Umbilical cord (tissue), 1 donor: ENCODE measurements at regions not wholly inside any gene's neighbourhood (a gene's known extent, or its start where the extent isn't known, plus 50 kb on each side); places are given as distances from the start of the nearest gene placed in this dataset.

Experiments used
- DNase-seq: peaks from one replicate; pipeline ENCODE4 v3.0.0-alpha.2; 2015; ENCODE audit warnings: low spot score

GRCh38 chr1:115577513-115577912, 64.3 kb upstream of the VANGL1 start:
- DNase-seq, result no peak

GRCh38 chr1:115575661-115576060, 66.1 kb upstream of the VANGL1 start:
- no peak for DNase-seq

GRCh38 chr1:115572710-115573109, 69.1 kb upstream of the VANGL1 start:
- DNase-seq, result no peak

- DNase-seq, result no peak
Observed at GRCh38 chr1:115567431-115567830, 74.3 kb upstream of the VANGL1 start.

GRCh38 chr1:115565791-115566190, 76.0 kb upstream of the VANGL1 start:
- no peak for DNase-seq

- DNase-seq, result no peak
Observed at GRCh38 chr1:115565353-115565752, 76.4 kb upstream of the VANGL1 start.

- no peak for DNase-seq
Observed at GRCh38 chr1:115564201-115564600, 77.6 kb upstream of the VANGL1 start.

GRCh38 chr1:115560027-115560426, 81.7 kb upstream of the VANGL1 start:
- DNase-seq, result no peak

- DNase-seq, result no peak
Observed at GRCh38 chr1:115558275-115558674, 83.5 kb upstream of the VANGL1 start.

- DNase-seq, result no peak
Observed at GRCh38 chr1:115557715-115558114, 84.1 kb upstream of the VANGL1 start.

- no peak for DNase-seq
Observed at GRCh38 chr1:115556236-115556635, 85.5 kb upstream of the VANGL1 start.

GRCh38 chr1:115555446-115555845, 86.3 kb upstream of the VANGL1 start:
- DNase-seq, result peak; percentile 29

- no peak for DNase-seq
Observed at GRCh38 chr1:115547696-115548095, 94.1 kb upstream of the VANGL1 start.

GRCh38 chr1:115546846-115547245, 94.9 kb upstream of the VANGL1 start:
- no peak for DNase-seq

GRCh38 chr1:115545791-115546733, 95.7 kb upstream of the VANGL1 start:
- DNase-seq, result peak; percentile 88

- DNase-seq, result no peak
Observed at GRCh38 chr1:115545096-115545720, 96.6 kb upstream of the VANGL1 start.

- DNase-seq, result no peak
Observed at GRCh38 chr1:115544131-115544530, 97.6 kb upstream of the VANGL1 start.

GRCh38 chr1:115543247-115543646, 98.5 kb upstream of the VANGL1 start:
- DNase-seq, result no peak

GRCh38 chr1:115539736-115540135, 102.0 kb upstream of the VANGL1 start:
- DNase-seq, result no peak

GRCh38 chr1:115539061-115539460, 102.7 kb upstream of the VANGL1 start:
- DNase-seq, result no peak

- DNase-seq, result no peak
Observed at GRCh38 chr1:115538579-115538978, 103.2 kb upstream of the VANGL1 start.

GRCh38 chr1:115537415-115537814, 104.4 kb upstream of the VANGL1 start:
- no peak for DNase-seq

- no peak for DNase-seq
Observed at GRCh38 chr1:115536279-115536816, 105.4 kb upstream of the VANGL1 start.
